Osteocyte (in vitro differentiated cells): ENCODE measurements at regions not wholly inside any gene's neighbourhood (a gene's known extent, or its start where the extent isn't known, plus 50 kb on each side); places are given as distances from the start of the nearest gene placed in this dataset.

Experiments
- DNase-seq: peaks from one replicate; pipeline ENCODE4 v3.0.0; 2021; ENCODE audit warnings: mixed read lengths; ENCODE audit not compliant: unreplicated experiment; ENCODE audit errors: extremely low spot score
- H3K27ac Mint-ChIP-seq: one replicate; pipeline ENCODE4 v1.8.0; 2021; ENCODE audit warnings: mild to moderate bottlenecking, mixed read lengths; ENCODE audit not compliant: unreplicated experiment
- H3K27me3 Mint-ChIP-seq: one replicate; pipeline ENCODE4 v1.8.0; 2021; ENCODE audit warnings: mixed read lengths; ENCODE audit not compliant: unreplicated experiment
- H3K36me3 Mint-ChIP-seq: one replicate; pipeline ENCODE4 v1.8.0; 2021; ENCODE audit warnings: mixed read lengths; ENCODE audit not compliant: unreplicated experiment
- H3K4me1 Mint-ChIP-seq: one replicate; pipeline ENCODE4 v1.8.0; 2021; ENCODE audit warnings: mixed read lengths; ENCODE audit not compliant: unreplicated experiment
- H3K4me3 Mint-ChIP-seq: one replicate; pipeline ENCODE4 v1.8.0; 2021; ENCODE audit warnings: mild to moderate bottlenecking, moderate library complexity, mixed read lengths; ENCODE audit not compliant: unreplicated experiment
- H3K9me3 Mint-ChIP-seq: one replicate; pipeline ENCODE4 v1.8.0; 2021; ENCODE audit warnings: mixed read lengths; ENCODE audit not compliant: unreplicated experiment
- TF ChIP-seq, protein P1 (sequence below): fragments of 200-600 bp; sonication (generic); IDR thresholded peaks from 2 replicates; pipeline ENCODE4 v1.5.0; 2021; ENCODE audit warnings: antibody characterized with exemption, mild to moderate bottlenecking, moderate library complexity

DNA sequence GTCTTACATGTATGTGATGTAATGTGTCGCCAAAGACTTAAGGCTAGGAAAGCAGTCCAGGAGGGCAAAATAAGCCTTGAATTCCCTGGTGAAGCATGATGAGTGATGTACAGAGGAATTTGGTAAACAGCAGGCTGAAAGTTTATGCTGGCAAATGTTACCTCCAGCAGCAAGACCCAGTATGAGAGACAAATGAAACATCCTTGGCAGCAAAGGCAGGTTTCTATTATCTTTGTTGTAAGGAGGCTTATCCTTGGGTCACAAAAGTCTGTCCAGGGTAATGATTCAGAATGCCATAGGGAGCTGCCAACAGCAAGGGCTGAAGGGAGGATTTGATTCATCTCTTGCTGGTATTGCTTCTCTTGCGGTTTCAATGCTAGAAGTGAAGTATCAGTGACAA is 75.9 kb upstream of the HTR4 start:
- Mint-ChIP-seq H3K4me3 (no peak overlapping the region), H3K36me3 (no peaks in the 10 kb centered on the region), H3K9me3 (no peaks in the 10 kb centered on the region), H3K27me3 (peaks cover 40% of the 10 kb centered on the region), H3K27ac (no peak overlapping the region), H3K4me1 (peaks cover 23% of the 10 kb centered on the region)
- DNase-seq = no peak
- TF ChIP-seq, protein P1, sequence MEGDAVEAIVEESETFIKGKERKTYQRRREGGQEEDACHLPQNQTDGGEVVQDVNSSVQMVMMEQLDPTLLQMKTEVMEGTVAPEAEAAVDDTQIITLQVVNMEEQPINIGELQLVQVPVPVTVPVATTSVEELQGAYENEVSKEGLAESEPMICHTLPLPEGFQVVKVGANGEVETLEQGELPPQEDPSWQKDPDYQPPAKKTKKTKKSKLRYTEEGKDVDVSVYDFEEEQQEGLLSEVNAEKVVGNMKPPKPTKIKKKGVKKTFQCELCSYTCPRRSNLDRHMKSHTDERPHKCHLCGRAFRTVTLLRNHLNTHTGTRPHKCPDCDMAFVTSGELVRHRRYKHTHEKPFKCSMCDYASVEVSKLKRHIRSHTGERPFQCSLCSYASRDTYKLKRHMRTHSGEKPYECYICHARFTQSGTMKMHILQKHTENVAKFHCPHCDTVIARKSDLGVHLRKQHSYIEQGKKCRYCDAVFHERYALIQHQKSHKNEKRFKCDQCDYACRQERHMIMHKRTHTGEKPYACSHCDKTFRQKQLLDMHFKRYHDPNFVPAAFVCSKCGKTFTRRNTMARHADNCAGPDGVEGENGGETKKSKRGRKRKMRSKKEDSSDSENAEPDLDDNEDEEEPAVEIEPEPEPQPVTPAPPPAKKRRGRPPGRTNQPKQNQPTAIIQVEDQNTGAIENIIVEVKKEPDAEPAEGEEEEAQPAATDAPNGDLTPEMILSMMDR = no peak

DNA sequence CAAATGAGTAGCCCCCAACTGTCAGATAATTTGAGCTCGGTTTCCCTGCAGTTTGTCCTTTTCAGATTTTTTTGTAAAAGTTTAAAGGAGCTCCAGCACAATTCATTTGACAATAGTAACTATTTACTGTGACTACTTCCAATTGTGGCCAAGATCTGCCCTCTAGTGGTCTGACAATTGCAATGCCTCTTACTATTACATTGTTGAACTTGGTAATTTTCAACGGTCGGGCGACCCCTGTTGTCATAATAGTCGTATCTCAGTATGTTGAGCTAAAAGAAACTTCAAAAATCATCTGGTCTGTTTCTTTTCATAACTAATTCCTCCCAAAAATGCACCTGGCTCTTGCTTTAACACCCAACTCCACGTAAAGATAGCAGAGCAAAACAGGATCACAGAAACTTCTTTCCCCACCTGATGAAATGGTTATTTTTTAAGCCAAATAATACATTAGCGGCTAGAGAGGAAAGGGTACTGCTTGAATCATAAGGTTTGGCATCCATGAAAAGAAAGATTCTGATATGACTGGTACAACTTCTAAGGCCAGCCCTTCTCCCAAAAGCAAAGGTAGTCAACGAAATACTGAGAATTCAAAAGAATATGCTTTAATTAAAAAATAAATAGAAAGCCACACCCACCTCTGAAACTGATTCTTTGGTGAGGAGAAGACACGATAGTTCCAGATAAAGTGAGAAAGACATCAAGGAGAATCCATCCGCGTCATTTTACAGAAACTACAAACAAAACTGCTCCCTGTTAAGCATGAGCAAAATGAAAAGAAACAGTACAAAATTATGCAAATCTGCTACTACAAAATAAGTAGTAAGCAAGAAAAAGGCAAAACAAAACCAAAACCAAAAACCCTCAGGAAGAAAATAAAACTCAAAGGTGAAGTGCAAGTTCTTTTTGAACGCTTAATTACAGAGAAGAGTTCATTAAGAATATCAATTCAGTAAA is 76.9 kb upstream of the HTR4 start:
- peaks cover 32% of the 10 kb centered on the region for H3K27me3 Mint-ChIP-seq
- peak; percentile 88 for DNase-seq

DNA sequence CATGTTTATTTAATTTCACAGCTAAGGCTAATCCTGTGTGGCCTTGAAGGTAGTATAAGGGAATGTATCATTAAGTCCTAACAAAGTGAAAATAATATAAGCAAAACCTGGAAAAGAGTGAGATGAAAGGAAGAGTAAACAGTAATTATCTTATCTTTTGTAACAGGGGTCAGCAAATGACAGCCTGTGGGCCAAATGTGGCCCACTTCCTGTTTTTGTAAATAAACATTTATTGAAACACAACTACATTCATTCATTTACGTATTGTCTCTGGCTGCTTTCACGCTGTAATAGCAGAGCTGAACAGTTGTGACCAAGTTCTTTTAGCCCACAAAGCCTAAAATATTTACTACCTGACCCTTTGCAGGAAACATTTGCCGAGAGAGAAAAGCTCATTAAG is 78.4 kb upstream of the HTR4 start:
- Mint-ChIP-seq H3K36me3 (no peaks in the 10 kb centered on the region), H3K9me3 (no peaks in the 10 kb centered on the region), H3K27ac (no peak overlapping the region), H3K4me1 (peaks cover 40% of the 10 kb centered on the region), H3K4me3 (no peak overlapping the region), H3K27me3 (peaks cover 19% of the 10 kb centered on the region)
- no peak for DNase-seq
- TF ChIP-seq, protein P1 = no peak

More for the DNA sequence above, 76.9 kb upstream of the HTR4 start:
- no peak overlapping the region for H3K4me3 Mint-ChIP-seq
- H3K36me3 Mint-ChIP-seq = no peaks in the 10 kb centered on the region
- TF ChIP-seq, protein P1 = peak; percentile 97
- peaks cover 31% of the 10 kb centered on the region for H3K4me1 Mint-ChIP-seq
- no peaks in the 10 kb centered on the region for H3K9me3 Mint-ChIP-seq
- H3K27ac Mint-ChIP-seq = no peak overlapping the region

DNA sequence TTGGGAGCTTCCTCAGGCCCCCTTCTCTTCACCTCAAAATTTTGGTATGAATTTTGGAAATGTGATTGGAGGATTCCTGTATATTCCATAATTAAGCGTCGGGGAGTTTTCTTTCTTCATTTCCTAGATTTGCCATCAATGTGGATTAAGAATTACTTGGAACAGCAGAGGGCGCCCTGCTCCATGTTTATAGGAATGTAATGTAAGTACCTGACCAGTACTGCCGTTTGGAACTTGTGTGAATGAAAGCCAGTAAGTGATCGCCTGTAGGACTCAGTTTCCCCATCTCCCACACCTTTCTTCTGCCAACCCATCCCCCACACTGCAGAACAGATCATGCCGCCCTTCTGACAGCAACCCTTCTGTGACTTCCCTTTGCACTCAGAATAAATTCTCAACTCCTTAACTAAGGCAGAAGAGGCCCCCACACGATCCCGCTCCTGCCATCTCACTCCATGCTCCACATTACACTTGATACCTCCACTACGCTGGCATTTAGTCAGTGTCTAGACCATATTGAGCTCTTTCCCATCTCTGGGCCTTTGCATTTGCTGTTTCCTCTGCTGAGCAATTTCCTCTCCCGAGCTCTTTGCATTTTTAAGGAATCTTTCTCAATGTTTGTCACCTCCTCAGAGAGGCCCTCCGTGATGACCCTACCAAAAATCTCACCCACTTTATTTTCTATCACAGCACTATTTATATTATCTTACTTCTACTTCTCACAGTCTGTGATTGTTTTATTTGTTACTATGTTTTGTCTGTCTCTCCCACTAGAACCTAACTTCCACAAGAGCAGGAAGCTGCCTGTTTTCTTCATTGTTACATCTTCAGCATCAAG is 79.5 kb upstream of the HTR4 start:
- Mint-ChIP-seq H3K4me1 (peaks cover 40% of the 10 kb centered on the region), H3K27ac (no peak overlapping the region), H3K9me3 (no peaks in the 10 kb centered on the region), H3K36me3 (no peaks in the 10 kb centered on the region), H3K4me3 (no peak overlapping the region), H3K27me3 (peaks cover 11% of the 10 kb centered on the region)
- TF ChIP-seq, protein P1 = peak; percentile 81
- DNase-seq = peak; percentile 87

DNA sequence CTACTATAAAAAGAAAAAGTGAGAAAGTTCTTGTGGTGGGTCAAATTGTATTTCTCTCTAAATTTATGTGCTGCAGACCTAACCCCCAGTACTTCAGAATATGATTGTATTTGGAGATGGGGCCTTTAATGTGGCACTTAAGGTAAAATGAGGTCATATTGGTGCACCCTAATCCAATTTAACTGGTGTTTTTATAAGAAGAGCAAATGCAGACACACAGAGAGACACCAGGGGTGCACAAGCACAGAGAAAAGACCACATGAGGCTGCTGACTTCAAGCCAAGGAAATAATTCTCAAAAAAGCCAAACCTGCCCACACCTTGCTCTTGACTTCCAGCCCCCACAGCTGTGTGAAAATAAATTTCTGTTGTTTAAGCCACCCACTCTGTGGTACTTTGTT is 80.2 kb upstream of the HTR4 start:
- no peak overlapping the region for H3K4me3 Mint-ChIP-seq
- H3K36me3 Mint-ChIP-seq = no peaks in the 10 kb centered on the region
- no peak for DNase-seq
- TF ChIP-seq, protein P1 = no peak
- no peaks in the 10 kb centered on the region for H3K9me3 Mint-ChIP-seq
- peaks cover 9% of the 10 kb centered on the region for H3K27me3 Mint-ChIP-seq
- peaks cover 44% of the 10 kb centered on the region for H3K4me1 Mint-ChIP-seq
- H3K27ac Mint-ChIP-seq = no peak overlapping the region
